OCI-LY1 (cell line): ENCODE measurements at regions not wholly inside any gene's neighbourhood (a gene's known extent, or its start where the extent isn't known, plus 50 kb on each side); places are given as distances from the start of the nearest gene placed in this dataset.

Experiments
- H2AFZ ChIP-seq: fragments of 200-600 bp; sonication (generic), shearing (Covaris generic); 2 replicates; pipeline ENCODE4 v1.6.0; 2014; ENCODE audit warnings: antibody characterized with exemption, mild to moderate bottlenecking, low read length
- H3F3A ChIP-seq: fragments of 200-600 bp; sonication (generic), shearing (Covaris generic); 2 replicates; pipeline ENCODE4 v1.6.0; 2014; ENCODE audit warnings: mild to moderate bottlenecking, antibody characterized with exemption, low read length, moderate library complexity; ENCODE audit not compliant: insufficient read depth
- H3K27ac ChIP-seq: fragments of 200-600 bp; sonication (generic); 2 replicates; pipeline ENCODE4 v1.5.1; 2014; ENCODE audit warnings: low read length, mixed run types, mild to moderate bottlenecking, low read depth; ENCODE audit not compliant: poor library complexity, severe bottlenecking
- H3K27me3 ChIP-seq: fragments of 200-600 bp; sonication (generic); 2 replicates; pipeline ENCODE4 v1.6.0; 2014; ENCODE audit warnings: antibody characterized with exemption, mild to moderate bottlenecking, low read length, moderate library complexity; ENCODE audit not compliant: insufficient read depth
- H3K36me3 ChIP-seq: fragments of 200-600 bp; sonication (generic); 2 replicates; pipeline ENCODE4 v1.6.1; 2014; ENCODE audit warnings: mild to moderate bottlenecking, antibody characterized with exemption, low read length, moderate library complexity, mixed read lengths; ENCODE audit not compliant: insufficient read depth
- H3K4me1 ChIP-seq: fragments of 200-600 bp; sonication (generic); 2 replicates; pipeline ENCODE4 v1.5.1; 2014; ENCODE audit warnings: mild to moderate bottlenecking, low read length, moderate library complexity; ENCODE audit not compliant: insufficient read depth, severe bottlenecking
- H3K4me2 ChIP-seq: fragments of 200-600 bp; sonication (generic), shearing (Covaris generic); 2 replicates; pipeline ENCODE4 v1.6.1; 2014; ENCODE audit warnings: low read length
- H3K4me3 ChIP-seq: fragments of 200-600 bp; sonication (generic); 2 replicates; pipeline ENCODE4 v1.5.1; 2014; ENCODE audit warnings: low read length, low read depth, mild to moderate bottlenecking, mixed read lengths; ENCODE audit not compliant: poor library complexity, severe bottlenecking
- H3K79me2 ChIP-seq: fragments of 200-600 bp; shearing (Covaris generic); 2 replicates; pipeline ENCODE4 v1.6.1; 2016; ENCODE audit warnings: mixed run types, low read length, mixed read lengths; ENCODE audit not compliant: insufficient read depth
- H3K9ac ChIP-seq: fragments of 200-600 bp; sonication (generic), shearing (Covaris generic); 2 replicates; pipeline ENCODE4 v1.6.1; 2014; ENCODE audit warnings: mild to moderate bottlenecking, low read length, mixed read lengths
- H3K9me2 ChIP-seq: fragments of 200-600 bp; sonication (generic), shearing (Covaris generic); 2 replicates; pipeline ENCODE4 v1.6.1; 2014; ENCODE audit warnings: low read depth, mild to moderate bottlenecking, low read length, mixed read lengths
- H3K9me3 ChIP-seq: fragments of 200-600 bp; shearing (Covaris generic); 2 replicates; pipeline ENCODE4 v1.6.1; 2014; ENCODE audit warnings: low read length, mixed read lengths
- H4K20me1 ChIP-seq: fragments of 200-600 bp; sonication (generic), shearing (Covaris generic); 2 replicates; pipeline ENCODE4 v1.6.0; 2016; ENCODE audit warnings: mild to moderate bottlenecking, low read length; ENCODE audit not compliant: insufficient read depth
- EZH2 ChIP-seq: fragments of 200-600 bp; sonication (generic), shearing (Covaris generic); IDR thresholded peaks from 2 replicates; pipeline ENCODE4 v1.8.0; 2017; ENCODE audit warnings: borderline replicate concordance, mixed run types, mild to moderate bottlenecking, antibody characterized with exemption, low read length, moderate library complexity, mixed read lengths
- TF ChIP-seq, protein P1 (sequence below): fragments of 200-600 bp; sonication (generic), shearing (Covaris generic); IDR thresholded peaks from 2 replicates; pipeline ENCODE4 v1.5.1; 2017; ENCODE audit warnings: mild to moderate bottlenecking, antibody characterized with exemption, low read length, moderate library complexity, mixed read lengths

DNA sequence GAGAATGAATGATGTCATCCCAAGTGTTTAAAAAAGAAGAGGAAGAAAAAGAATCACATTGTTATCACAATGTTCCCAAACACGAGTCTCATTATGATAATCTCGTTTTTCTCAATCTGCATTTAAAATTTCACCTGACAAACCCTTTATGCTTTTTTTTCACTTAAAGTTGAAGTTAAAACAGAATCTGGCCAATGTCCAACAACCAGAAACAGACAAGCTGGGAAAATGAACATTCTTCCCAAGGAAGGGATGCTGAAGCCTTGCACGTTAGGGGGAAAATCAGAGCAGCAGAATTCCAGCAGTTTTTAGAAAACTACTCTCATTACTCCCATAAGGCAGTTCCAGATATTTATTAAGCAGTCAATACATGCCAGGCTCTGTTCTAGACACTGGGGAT lies 245.3 kb downstream of the TMEM182 start:
- TF ChIP-seq, protein P1, sequence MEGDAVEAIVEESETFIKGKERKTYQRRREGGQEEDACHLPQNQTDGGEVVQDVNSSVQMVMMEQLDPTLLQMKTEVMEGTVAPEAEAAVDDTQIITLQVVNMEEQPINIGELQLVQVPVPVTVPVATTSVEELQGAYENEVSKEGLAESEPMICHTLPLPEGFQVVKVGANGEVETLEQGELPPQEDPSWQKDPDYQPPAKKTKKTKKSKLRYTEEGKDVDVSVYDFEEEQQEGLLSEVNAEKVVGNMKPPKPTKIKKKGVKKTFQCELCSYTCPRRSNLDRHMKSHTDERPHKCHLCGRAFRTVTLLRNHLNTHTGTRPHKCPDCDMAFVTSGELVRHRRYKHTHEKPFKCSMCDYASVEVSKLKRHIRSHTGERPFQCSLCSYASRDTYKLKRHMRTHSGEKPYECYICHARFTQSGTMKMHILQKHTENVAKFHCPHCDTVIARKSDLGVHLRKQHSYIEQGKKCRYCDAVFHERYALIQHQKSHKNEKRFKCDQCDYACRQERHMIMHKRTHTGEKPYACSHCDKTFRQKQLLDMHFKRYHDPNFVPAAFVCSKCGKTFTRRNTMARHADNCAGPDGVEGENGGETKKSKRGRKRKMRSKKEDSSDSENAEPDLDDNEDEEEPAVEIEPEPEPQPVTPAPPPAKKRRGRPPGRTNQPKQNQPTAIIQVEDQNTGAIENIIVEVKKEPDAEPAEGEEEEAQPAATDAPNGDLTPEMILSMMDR = no peak
- no peak for TF ChIP-seq EZH2
- no peak overlapping the region for H3K27ac ChIP-seq
- no peak overlapping the region for H3K4me2 ChIP-seq
- H3K79me2 ChIP-seq = no peaks in the 10 kb centered on the region
- H3K9me2 ChIP-seq = no peaks in the 10 kb centered on the region
- no peaks in the 10 kb centered on the region for H3K4me1 ChIP-seq
- H3F3A ChIP-seq = no peaks in the 10 kb centered on the region
- H4K20me1 ChIP-seq = no peaks in the 10 kb centered on the region
- H3K9me3 ChIP-seq = no peaks in the 10 kb centered on the region
- no peak overlapping the region for H3K4me3 ChIP-seq
- H3K27me3 ChIP-seq = no peaks in the 10 kb centered on the region
- H2AFZ ChIP-seq = no peak overlapping the region
- no peak overlapping the region for H3K9ac ChIP-seq
- H3K36me3 ChIP-seq = no peaks in the 10 kb centered on the region

GRCh38 chr2:103008586-103008985 lies 246.8 kb downstream of the TMEM182 start:
- H3K36me3 ChIP-seq = no peaks in the 10 kb centered on the region
- H3K9ac ChIP-seq = no peak overlapping the region
- H4K20me1 ChIP-seq = no peaks in the 10 kb centered on the region
- H3K9me2 ChIP-seq = no peaks in the 10 kb centered on the region
- TF ChIP-seq EZH2 = no peak
- TF ChIP-seq, protein P1 = no peak
- H3K27ac ChIP-seq = no peak overlapping the region
- no peak overlapping the region for H3K4me2 ChIP-seq
- no peaks in the 10 kb centered on the region for H3K27me3 ChIP-seq
- no peak overlapping the region for H3K4me3 ChIP-seq
- no peaks in the 10 kb centered on the region for H3K9me3 ChIP-seq
- H3K4me1 ChIP-seq = no peaks in the 10 kb centered on the region
- no peak overlapping the region for H2AFZ ChIP-seq
- H3K79me2 ChIP-seq = no peaks in the 10 kb centered on the region
- H3F3A ChIP-seq = no peaks in the 10 kb centered on the region

DNA sequence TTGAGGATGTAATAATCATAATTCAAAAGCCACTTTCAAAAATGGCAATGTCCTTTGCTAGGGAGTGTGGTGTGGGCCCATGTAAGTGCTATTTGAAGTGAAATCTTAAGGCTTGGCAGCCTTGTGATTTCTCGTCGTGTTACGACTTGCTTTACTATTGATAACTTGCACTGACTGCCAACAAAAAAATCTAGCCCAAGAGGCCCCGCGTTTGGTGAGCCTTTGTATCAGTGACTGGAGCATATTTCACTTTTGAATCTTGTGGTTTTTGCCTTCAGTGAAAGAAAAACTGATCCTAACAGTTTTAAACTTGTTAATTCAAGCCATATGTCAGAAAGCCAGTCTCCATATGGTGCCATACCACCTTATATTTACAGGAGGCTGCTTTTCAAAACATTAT lies 248.0 kb downstream of the TMEM182 start:
- Histone ChIP-seq H3K4me1 (no peaks in the 10 kb centered on the region), H3K79me2 (no peaks in the 10 kb centered on the region), H3F3A (no peaks in the 10 kb centered on the region), H3K27me3 (no peaks in the 10 kb centered on the region), H3K27ac (no peak overlapping the region), H3K4me2 (no peak overlapping the region), H3K36me3 (no peaks in the 10 kb centered on the region), H3K9me2 (no peaks in the 10 kb centered on the region), H3K9me3 (no peaks in the 10 kb centered on the region), H4K20me1 (no peaks in the 10 kb centered on the region), H2AFZ (no peak overlapping the region), H3K9ac (no peak overlapping the region), H3K4me3 (no peak overlapping the region)
- no peak for TF ChIP-seq EZH2
- TF ChIP-seq, protein P1 = no peak
